Esophagus muscularis mucosa (tissue), 3 donors: ENCODE measurements at regions not wholly inside any gene's neighbourhood (a gene's known extent, or its start where the extent isn't known, plus 50 kb on each side); places are given as distances from the start of the nearest gene placed in this dataset.

Experiments used
- POLR2A ChIP-seq: fragments of 450-650 bp; IDR thresholded peaks from one replicate; pipeline ENCODE4 v1.6.1; 2017; ENCODE audit warnings: antibody characterized with exemption, moderate library complexity, mild to moderate bottlenecking, low read depth
- POLR2AphosphoS5 ChIP-seq, 2 donors: sonication (generic); formaldehyde crosslinking; IDR thresholded peaks; one replicate each; pipeline ENCODE4 v1.6.1; 2017; ENCODE audit warnings: antibody characterized with exemption in 2 of 2
- TF ChIP-seq, protein P1 (sequence below), 3 experiments: fragments of 200-600 bp in 2 of 3; fragments of 450-650 bp in 1 of 3; sonication (generic) in 2 of 3; IDR thresholded peaks; one replicate each; pipeline ENCODE4 v1.5.1; 2017 to 2019; ENCODE audit warnings: antibody characterized with exemption in 3 of 3, mild to moderate bottlenecking in 2 of 3, moderate library complexity in 1 of 3

DNA sequence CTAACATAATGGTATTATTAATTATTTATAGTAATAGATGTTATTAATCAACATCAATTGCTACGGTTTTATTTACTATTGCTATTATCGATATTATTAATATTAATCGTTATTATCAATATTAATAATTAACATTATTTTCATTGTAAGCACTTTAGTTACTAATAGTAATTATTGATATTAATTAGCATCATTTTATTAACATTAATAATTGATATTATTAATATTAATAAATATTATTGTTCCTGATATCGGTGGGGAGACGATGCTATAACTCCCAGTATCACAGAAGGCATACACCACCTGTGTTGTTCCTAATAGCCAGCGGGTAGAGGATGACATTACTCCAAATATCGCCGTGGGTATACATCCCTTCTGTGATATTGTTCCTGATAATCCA lies 335.5 kb downstream of the MEX3B start:
- TF ChIP-seq POLR2AphosphoS5 (IDR thresholded peaks at IDR 0.05) (no peak), POLR2A (no peak)
- TF ChIP-seq, protein P1, sequence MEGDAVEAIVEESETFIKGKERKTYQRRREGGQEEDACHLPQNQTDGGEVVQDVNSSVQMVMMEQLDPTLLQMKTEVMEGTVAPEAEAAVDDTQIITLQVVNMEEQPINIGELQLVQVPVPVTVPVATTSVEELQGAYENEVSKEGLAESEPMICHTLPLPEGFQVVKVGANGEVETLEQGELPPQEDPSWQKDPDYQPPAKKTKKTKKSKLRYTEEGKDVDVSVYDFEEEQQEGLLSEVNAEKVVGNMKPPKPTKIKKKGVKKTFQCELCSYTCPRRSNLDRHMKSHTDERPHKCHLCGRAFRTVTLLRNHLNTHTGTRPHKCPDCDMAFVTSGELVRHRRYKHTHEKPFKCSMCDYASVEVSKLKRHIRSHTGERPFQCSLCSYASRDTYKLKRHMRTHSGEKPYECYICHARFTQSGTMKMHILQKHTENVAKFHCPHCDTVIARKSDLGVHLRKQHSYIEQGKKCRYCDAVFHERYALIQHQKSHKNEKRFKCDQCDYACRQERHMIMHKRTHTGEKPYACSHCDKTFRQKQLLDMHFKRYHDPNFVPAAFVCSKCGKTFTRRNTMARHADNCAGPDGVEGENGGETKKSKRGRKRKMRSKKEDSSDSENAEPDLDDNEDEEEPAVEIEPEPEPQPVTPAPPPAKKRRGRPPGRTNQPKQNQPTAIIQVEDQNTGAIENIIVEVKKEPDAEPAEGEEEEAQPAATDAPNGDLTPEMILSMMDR (IDR thresholded peaks at IDR 0.05), result no peak
